Transverse colon (tissue), 4 donors: ENCODE measurements at regions not wholly inside any gene's neighbourhood (a gene's known extent, or its start where the extent isn't known, plus 50 kb on each side); places are given as distances from the start of the nearest gene placed in this dataset.

Experiments used
- DNase-seq: peaks from one replicate; pipeline ENCODE4 v3.0.0-alpha.2; 2019
- H3K27ac ChIP-seq, 4 donors: fragments of 200-600 bp; sonication (generic); 2 replicates each; pipeline ENCODE4 v1.5.1; 2016 to 2018; ENCODE audit warnings: inconsistent platforms in 4 of 4
- H3K27me3 ChIP-seq: fragments of 200-600 bp; sonication (generic); 2 replicates; pipeline ENCODE4 v1.5.1; 2017; ENCODE audit warnings: inconsistent platforms
- H3K36me3 ChIP-seq, 4 donors: fragments of 200-600 bp; sonication (generic); 2 replicates each; pipeline ENCODE4 v1.5.1; 2017 to 2019; ENCODE audit warnings: inconsistent platforms in 4 of 4
- H3K4me1 ChIP-seq, 4 donors: fragments of 200-600 bp; sonication (generic); 2 replicates each; pipeline ENCODE4 v1.5.1; 2017 to 2020; ENCODE audit warnings: inconsistent platforms in 4 of 4
- H3K4me3 ChIP-seq, 4 donors: fragments of 200-600 bp; sonication (generic); 1 replicate in 1 of 4; 2 replicates in 3 of 4; pipeline versions ENCODE4 v1.5.1 to v1.6.1; 2017 to 2019; ENCODE audit warnings: inconsistent platforms in 4 of 4
- H3K9me3 ChIP-seq, 2 donors: fragments of 200-600 bp; sonication (generic); 2 replicates each; pipeline ENCODE4 v1.5.1; 2017 to 2019; ENCODE audit warnings: inconsistent platforms in 2 of 2
- CTCF ChIP-seq, 5 experiments: fragments of 200-600 bp in 3 of 5; fragments of 450-650 bp in 2 of 5; sonication (generic) in 3 of 5; IDR thresholded peaks; 1 replicate in 2 of 5; 2 replicates in 3 of 5; pipeline ENCODE4 v1.5.1; 2016 to 2017; ENCODE audit warnings: antibody characterized with exemption in 5 of 5, inconsistent platforms in 3 of 5, mild to moderate bottlenecking in 2 of 5, moderate library complexity in 1 of 5
- EP300 ChIP-seq: sonication (generic); formaldehyde crosslinking; IDR thresholded peaks from one replicate; pipeline ENCODE4 v1.6.1; 2017; ENCODE audit warnings: antibody characterized with exemption, low read depth
- POLR2A ChIP-seq: fragments of 450-650 bp; IDR thresholded peaks from one replicate; pipeline ENCODE4 v1.6.1; 2016; ENCODE audit warnings: antibody characterized with exemption, mild to moderate bottlenecking, moderate library complexity
- POLR2AphosphoS5 ChIP-seq, 3 donors: sonication (generic); formaldehyde crosslinking; IDR thresholded peaks; one replicate each; pipeline ENCODE4 v1.6.1; 2016; ENCODE audit warnings: antibody characterized with exemption in 3 of 3
- WGBS, 2 donors: methylation state at CpG; one replicate each; pipeline ENCODE4 v1.1.5; 2018; ENCODE audit warnings: low coverage in 1 of 2; 5-methylcytosine and 5-hydroxymethylcytosine counted together
- in situ Hi-C, 4 donors: fragments of 200-750 bp; cut with MboI; loops; one replicate each; pipeline versions ENCODE4 v1.15.0 to v1.15.1; 2017; ENCODE audit warnings: low sequenced_read_pairs in 3 of 4, low pct_ligation_motif_present in 1 of 4, low pct_unique_long_range_greater_than_20kb in 1 of 4
- intact Hi-C: fragments of 100-400 bp; cut with DNase I; formaldehyde crosslinking; loops from one replicate; pipeline ENCODE4 v1.15.1; 2023; ENCODE audit warnings: low total_unique reads

- intact Hi-C loops: no loop called here
- no peak overlapping the region for H3K4me3 ChIP-seq
- TF ChIP-seq POLR2AphosphoS5 (IDR thresholded peaks at IDR 0.05): no peak
- in situ Hi-C loops: loop anchor here in 1 of 4 donors (5.0 kb wide), 1 partner anchor 926 kb away; no protein-coding TSS in a partner anchor
- H3K9me3 ChIP-seq: no peaks in the 10 kb centered on the region
- H3K27me3 ChIP-seq: peaks cover 3% of the 10 kb centered on the region
- DNase-seq: no peak
- no peak overlapping the region for H3K27ac ChIP-seq
- H3K4me1 ChIP-seq: no peaks in the 10 kb centered on the region
- no peaks in the 10 kb centered on the region for H3K36me3 ChIP-seq
- WGBS, 2 donors: 78% methylated on average over 16 of the region's 16 CpGs; no CpG with 5 or more reads in 1 of the 2 donors
Measured at GRCh38 chr1:29451368-29451892, 215.1 kb downstream of the PTPRU start.

GRCh38 chr1:29450591-29450990 lies 214.3 kb downstream of the PTPRU start:
- Histone ChIP-seq H3K36me3 (no peaks in the 10 kb centered on the region), H3K4me3 (no peak overlapping the region), H3K4me1 (no peaks in the 10 kb centered on the region), H3K27me3 (peaks cover 10% of the 10 kb centered on the region), H3K9me3 (no peaks in the 10 kb centered on the region), H3K27ac (no peak overlapping the region)
- 55 to 77% methylated on average over 2 to 10 of the region's 10 CpGs for WGBS, 2 donors
- intact Hi-C loops (no loop called here), in situ Hi-C loops (loop anchor here in 1 of 4 donors (5.0 kb wide), 1 partner anchor 927 kb away; no protein-coding TSS in a partner anchor)
- TF ChIP-seq EP300 (no peak), POLR2A (no peak), POLR2AphosphoS5 (IDR thresholded peaks at IDR 0.05) (no peak)
- no peak for DNase-seq

- in situ Hi-C loops: no loop called here
- Histone ChIP-seq H3K9me3 (no peaks in the 10 kb centered on the region), H3K4me3 (no peak overlapping the region), H3K27me3 (peaks cover 14% of the 10 kb centered on the region), H3K27ac (no peak overlapping the region), H3K4me1 (no peaks in the 10 kb centered on the region), H3K36me3 (no peaks in the 10 kb centered on the region)
- WGBS, 2 donors: 59 to 100% methylated on average over 2 to 16 of the region's 16 CpGs
- DNase-seq: no peak
- TF ChIP-seq CTCF (IDR thresholded peaks at IDR 0.05): no peak
- TF ChIP-seq EP300: no peak
- no peak for TF ChIP-seq POLR2A
- TF ChIP-seq POLR2AphosphoS5 (IDR thresholded peaks at IDR 0.05): no peak
- intact Hi-C loops: no loop called here
Measured at GRCh38 chr1:29448456-29449235, 212.3 kb downstream of the PTPRU start.

- H3K9me3 ChIP-seq: no peaks in the 10 kb centered on the region
Measured at GRCh38 chr1:29447368-29447767, 211.0 kb downstream of the PTPRU start.

More at GRCh38 chr1:29447368-29447767, 211.0 kb downstream of the PTPRU start:
- intact Hi-C loops (no loop called here), in situ Hi-C loops (no loop called here)
- WGBS, 2 donors: 55 to 97% methylated on average over 3 of the region's 3 CpGs
- no peaks in the 10 kb centered on the region for H3K36me3 ChIP-seq
- no peaks in the 10 kb centered on the region for H3K4me1 ChIP-seq
- no peak overlapping the region for H3K4me3 ChIP-seq
- no peak for DNase-seq
- peaks cover 20% of the 10 kb centered on the region for H3K27me3 ChIP-seq
- TF ChIP-seq CTCF (IDR thresholded peaks at IDR 0.05) (no peak), POLR2AphosphoS5 (IDR thresholded peaks at IDR 0.05) (no peak)
- no peak overlapping the region for H3K27ac ChIP-seq
